ENCODE measurements at regions not wholly inside any gene's neighbourhood (a gene's known extent, or its start where the extent isn't known, plus 50 kb on each side); places are given as distances from the start of the nearest gene placed in this dataset.

- DNase-seq, result no peak
Measured at GRCh38 chr16:63749276-63749675, 1372.6 kb downstream of the CDH11 start.

- DNase-seq, result no peak
Measured at GRCh38 chr16:63745456-63745855, 1376.4 kb downstream of the CDH11 start.

GRCh38 chr16:63744077-63744874, 1377.6 kb downstream of the CDH11 start:
- DNase-seq, result no peak

- no peak for DNase-seq
Measured at GRCh38 chr16:63742150-63742549, 1379.7 kb downstream of the CDH11 start.

GRCh38 chr16:63737633-63738032, 1384.2 kb downstream of the CDH11 start:
- no peak for DNase-seq

GRCh38 chr16:63735456-63735855, 1386.4 kb downstream of the CDH11 start:
- no peak for DNase-seq

- DNase-seq, result no peak
Measured at GRCh38 chr16:63720848-63721247, 1401.0 kb downstream of the CDH11 start.

- no peak for DNase-seq
Measured at GRCh38 chr16:63719926-63720325, 1401.9 kb downstream of the CDH11 start.

- DNase-seq, result no peak
Measured at GRCh38 chr16:63717806-63718205, 1404.1 kb downstream of the CDH11 start.

- no peak for DNase-seq
Measured at GRCh38 chr16:63714876-63715275, 1407.0 kb downstream of the CDH11 start.

- no peak for DNase-seq
Measured at GRCh38 chr16:63712725-63713124, 1409.1 kb downstream of the CDH11 start.

GRCh38 chr16:63703612-63704011, 1418.3 kb downstream of the CDH11 start:
- no peak for DNase-seq

- DNase-seq, result no peak
Measured at GRCh38 chr16:63702981-63703590, 1418.8 kb downstream of the CDH11 start.

GRCh38 chr16:63697736-63698135, 1424.1 kb downstream of the CDH11 start:
- DNase-seq, result no peak

GRCh38 chr16:63695347-63695746, 1426.5 kb downstream of the CDH11 start:
- no peak for DNase-seq

- DNase-seq, result no peak
Measured at GRCh38 chr16:63690961-63691360, 1430.9 kb downstream of the CDH11 start.

GRCh38 chr16:63690267-63690666, 1431.6 kb downstream of the CDH11 start:
- DNase-seq, result no peak

GRCh38 chr16:63689068-63689467, 1432.8 kb downstream of the CDH11 start:
- DNase-seq, result no peak

GRCh38 chr16:63684149-63685101, 1437.4 kb downstream of the CDH11 start:
- DNase-seq, result no peak

GRCh38 chr16:63682844-63683243, 1439.0 kb downstream of the CDH11 start:
- DNase-seq, result no peak

GRCh38 chr16:63672493-63672892, 1449.4 kb downstream of the CDH11 start:
- no peak for DNase-seq

- DNase-seq, result no peak
Measured at GRCh38 chr16:63663155-63663554, 1458.7 kb downstream of the CDH11 start.

- DNase-seq, result no peak
Measured at GRCh38 chr16:63655846-63656245, 1466.0 kb downstream of the CDH11 start.
